Activated CD4-positive, alpha-beta T cell treated with anti-CD3 and anti-CD28 coated beads, Interleukin-10, Interleukin-2, amounts not matched to agents 100 ng/mL and 50 ng/mL, durations not matched to agents 16 hours and 8 hours (primary cell): ENCODE measurements at regions not wholly inside any gene's neighbourhood (a gene's known extent, or its start where the extent isn't known, plus 50 kb on each side); places are given as distances from the start of the nearest gene placed in this dataset.
"Not testable (repeated sequence)": the region's sequence is repeated elsewhere in the genome, so short reads cannot be mapped to it uniquely, and the experiment has no call there.

ENCODE experiments used
- DNase-seq: peaks from one replicate; pipeline ENCODE4 v3.0.0-alpha.2; 2020

DNA sequence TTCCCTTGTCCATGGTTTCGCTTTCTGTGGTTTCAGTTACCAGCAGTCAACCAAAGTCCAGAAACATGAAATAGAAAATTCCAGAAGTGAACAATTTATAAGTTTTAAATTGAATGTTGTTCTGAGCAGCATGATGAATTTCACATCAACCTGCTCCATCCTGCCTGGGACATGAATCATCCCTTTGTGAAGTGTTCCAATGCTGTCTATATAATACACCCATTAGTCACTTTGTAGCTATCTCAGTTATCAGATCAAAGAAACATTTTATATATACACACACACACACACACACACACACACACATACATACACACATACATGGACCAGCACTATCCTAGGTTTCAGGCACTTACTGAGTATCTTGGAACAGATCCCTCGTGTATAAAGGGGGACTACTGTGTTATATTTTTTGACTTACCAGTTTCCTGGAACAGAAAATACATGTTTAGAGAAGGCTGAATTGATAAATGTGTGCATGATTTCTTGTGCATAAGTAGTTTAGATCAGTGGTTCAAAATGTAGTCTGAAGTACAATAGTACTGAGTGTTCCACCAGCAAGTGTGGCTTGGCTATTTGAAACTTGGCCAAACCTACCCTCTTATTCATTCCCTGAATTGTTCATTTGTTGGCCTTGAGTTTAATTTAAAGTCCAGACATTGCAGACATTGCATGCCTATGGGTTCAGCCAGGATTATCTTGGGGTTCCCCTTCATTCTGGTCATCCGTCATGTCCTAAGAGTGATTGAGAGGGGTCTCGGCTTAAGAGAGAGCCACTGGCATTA is 510.0 kb downstream of the GADD45G start:
- no peak for DNase-seq

DNA sequence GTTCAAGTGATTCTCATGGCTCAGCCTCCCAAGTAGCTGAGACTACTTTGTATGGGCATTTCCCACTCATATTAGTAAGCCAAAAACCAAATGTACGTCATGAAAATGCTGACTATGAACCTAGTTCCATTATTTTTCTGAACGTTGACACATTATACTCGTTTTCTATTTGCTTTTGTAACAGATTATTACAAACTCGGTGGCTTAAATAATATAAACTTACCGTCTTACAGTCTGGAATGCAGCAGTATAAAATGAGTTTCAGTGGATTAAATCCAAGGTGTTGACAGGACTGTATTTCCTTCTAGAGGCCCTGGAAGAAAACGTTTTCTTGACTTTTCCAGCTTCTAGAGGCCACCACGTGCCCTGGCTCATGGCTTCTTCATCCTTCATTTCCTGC is 517.0 kb downstream of the GADD45G start:
- DNase-seq = no peak

- no peak for DNase-seq
Observed at GRCh38 chr9:90124961-90125360, 517.7 kb downstream of the DIRAS2 start.

DNA sequence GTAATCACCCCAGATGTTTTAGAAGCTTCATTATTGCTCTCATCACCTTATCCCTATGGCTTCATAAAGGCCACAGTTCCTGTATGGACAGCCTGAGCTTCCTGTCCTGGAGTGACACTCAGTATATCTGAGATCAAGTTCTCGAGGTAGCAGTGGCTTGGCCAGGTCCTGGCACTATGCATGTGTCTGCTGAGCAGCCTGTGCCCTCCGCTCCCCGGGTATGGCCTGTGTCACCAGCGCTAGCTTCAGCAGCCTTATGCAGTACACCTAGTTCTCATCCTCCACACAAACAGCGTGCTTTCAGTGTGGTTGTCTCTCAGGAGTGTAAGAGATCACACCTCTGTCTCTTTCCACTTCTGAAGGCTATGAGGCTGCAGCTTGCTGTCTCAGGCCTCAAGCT is 514.7 kb downstream of the DIRAS2 start:
- no peak for DNase-seq

GRCh38 chr9:90128587-90129190 is 513.9 kb downstream of the DIRAS2 start:
- no peak for DNase-seq

DNA sequence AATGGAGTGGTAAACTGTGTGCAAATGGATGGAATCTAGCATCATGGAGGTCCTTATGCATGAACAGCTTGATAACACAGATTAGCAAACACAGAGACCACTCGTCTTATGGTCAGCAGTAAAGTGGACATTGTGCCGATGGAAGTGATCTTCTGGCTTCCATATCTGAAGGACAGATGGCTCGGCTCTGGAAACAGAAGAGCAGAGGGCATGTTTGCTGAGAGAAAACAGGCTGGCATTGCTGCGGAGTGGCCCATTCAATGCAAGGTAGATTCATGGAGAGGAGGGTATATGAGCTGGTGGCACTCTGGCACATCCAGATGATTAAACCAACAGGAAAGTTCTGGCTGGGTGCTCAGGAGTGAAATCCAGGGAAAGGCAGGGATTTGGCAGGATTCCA is 513.2 kb downstream of the DIRAS2 start:
- DNase-seq = no peak

DNA sequence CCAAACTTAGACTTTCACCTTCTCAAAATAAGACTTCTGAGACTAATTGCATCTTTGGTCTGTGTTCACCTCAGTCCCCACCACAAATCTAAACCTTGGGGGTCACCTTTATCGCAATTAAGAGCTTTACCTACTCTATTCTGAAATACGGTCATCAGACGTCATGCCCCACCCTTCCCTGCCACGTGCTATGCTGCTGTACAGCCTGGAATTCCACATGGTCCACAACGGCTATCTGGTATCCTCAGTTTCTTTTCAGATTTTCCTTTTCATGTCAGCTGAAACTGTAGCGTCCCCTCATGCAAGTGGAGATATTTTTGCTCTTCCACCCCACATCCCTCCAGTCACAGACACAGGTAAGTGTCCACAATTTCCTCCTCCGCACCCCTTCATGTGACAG is 511.1 kb downstream of the DIRAS2 start:
- DNase-seq = no peak

DNA sequence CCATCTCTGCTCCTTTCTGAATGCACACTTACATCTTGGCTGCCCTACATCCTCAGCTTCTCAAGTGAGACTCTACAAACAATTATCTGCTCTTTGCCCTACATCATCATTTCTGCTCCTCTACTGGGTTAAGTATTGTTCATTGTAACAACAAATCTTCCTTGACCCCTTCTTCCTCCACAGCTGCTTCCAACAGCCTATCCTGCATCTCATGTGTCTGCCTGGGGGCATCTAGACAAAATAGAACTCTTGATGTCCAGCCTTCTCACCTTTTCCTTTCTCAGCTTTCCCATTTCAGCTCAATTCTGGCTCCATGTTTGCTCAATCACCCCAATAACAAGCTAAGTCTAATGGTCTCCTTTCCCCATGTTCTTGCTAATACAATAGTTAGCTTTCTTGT is 509.8 kb downstream of the DIRAS2 start:
- DNase-seq = no peak

DNA sequence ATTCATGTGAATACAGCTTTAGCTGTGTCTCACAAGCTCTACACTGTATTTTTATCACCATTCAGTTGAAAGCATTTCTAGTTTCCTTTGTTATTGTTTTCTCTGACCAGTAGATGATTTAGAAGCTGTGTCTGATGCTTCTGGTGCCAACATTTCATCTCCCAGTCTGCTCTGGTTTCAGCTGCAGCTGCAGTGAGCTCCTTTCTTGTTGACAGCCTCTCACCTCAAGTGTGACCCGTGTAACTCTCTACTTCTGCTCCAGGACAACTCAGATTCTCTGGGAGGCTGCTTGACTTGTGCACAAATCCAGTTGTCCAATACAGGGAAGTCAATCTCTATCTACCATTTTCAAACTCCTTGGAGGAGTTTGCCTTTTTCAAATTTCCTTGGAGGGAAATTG is 504.8 kb downstream of the DIRAS2 start:
- DNase-seq = no peak

GRCh38 chr9:90140131-90140818 is 502.3 kb downstream of the DIRAS2 start:
- no peak for DNase-seq

DNA sequence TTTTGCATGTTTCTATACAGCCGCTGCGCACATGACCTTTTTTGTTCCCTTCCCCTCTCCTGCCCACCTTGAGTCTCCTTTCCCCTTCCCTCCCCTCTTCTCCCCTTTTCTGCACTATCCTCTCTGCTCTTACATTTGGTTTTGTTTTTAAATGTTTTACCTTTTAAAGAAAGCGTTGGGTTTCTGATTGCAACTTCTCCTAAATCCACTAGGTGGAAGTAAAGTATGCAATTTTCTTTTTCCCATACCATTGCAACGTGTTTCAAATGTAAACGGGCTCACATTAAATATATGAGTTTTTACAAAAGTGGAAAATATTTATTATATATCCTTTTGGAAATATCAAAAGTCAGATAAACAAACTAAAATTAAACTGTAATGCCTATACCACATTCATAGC is 500.9 kb downstream of the DIRAS2 start:
- peak; percentile 6 for DNase-seq

- peak; percentile 34 for DNase-seq
Observed at GRCh38 chr9:90142580-90142979, 500.0 kb downstream of the DIRAS2 start.

DNA sequence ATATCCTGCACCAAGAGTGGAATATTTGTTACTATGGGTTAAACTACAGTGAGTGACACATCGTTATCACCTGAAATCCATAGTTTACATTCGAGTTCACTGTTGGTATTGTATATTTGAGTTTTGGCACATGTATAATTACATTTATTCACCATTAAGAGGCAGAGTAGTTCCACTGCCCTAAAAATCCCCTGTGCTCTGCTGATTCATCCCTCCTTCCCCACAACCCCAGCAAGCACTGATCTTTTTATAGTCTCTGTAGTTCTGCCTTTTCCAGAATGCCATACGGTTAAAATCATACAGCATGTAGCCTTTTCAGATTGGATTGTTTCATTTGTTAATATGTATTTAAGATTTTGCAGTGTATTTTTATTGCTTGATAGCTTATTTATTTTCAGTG is 495.2 kb downstream of the DIRAS2 start:
- no peak for DNase-seq

DNA sequence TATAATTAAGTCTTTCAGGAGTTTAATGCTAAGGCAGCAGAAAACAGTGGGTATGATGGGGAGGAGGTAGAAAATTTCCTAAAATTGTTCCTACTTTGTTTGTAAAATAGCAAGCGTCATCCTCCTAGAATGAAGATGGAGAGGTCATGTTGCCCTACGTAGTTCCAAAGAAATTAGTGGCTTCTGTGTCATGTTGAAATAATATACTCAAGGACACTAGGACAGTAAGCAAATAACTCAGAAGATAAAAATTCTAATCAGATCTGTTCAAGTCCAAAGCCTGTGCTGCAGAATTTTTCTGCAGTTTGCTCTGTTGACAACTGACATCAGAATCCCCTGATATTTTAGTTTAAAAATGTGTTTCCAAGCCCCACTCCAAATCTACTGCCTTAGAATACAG is 486.3 kb downstream of the DIRAS2 start:
- DNase-seq = no peak

GRCh38 chr9:90162326-90162725 is 480.3 kb downstream of the DIRAS2 start:
- DNase-seq = no peak

- DNase-seq = no peak
Observed at GRCh38 chr9:90162819-90163218, 479.8 kb downstream of the DIRAS2 start.

DNA sequence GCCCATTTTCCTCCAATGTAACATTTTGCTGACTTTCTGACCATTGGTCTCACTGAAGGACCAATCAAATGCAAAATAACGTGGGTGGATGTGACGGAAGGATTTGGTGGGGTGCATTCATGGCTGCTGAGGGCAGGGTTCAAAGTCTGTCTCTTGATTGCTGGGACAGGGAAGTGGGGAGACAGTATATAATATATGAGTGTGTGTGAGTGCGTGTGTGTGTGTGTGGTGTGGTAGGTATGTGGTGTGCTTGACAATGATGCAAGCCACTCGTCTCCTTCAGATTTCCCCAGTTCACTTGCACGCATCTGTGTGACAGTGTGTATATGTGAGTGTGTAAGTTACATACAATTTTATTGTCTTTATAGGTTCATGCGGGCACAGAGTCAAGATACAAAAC is 477.3 kb downstream of the DIRAS2 start:
- no peak for DNase-seq

GRCh38 chr9:90166374-90166773 is 476.2 kb downstream of the DIRAS2 start:
- DNase-seq = not testable (repeated sequence)

DNA sequence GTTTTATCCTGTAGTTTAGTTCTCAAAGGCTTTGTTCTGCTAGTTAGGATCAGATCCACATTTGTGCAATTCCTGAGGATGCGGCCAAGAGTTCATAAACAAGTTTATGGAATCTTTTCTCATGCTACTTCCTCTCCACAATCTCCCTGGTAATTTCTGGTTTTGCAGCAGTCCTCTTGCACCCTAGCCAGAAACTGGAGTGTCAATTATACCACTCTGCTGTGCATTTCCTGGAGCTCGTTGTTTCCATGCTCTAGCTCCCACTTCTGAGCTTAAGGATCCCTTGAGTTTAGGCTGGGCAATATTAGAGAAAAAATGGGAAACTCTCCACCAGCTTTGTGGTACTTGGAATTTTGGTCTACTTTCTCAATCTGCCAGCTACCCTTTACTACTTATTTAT is 474.7 kb downstream of the DIRAS2 start:
- DNase-seq = no peak

GRCh38 chr9:90169490-90169889 is 473.1 kb downstream of the DIRAS2 start:
- no peak for DNase-seq

- DNase-seq = not testable (repeated sequence)
Observed at GRCh38 chr9:90173935-90174334, 468.7 kb downstream of the DIRAS2 start.

GRCh38 chr9:90174346-90174745 is 468.3 kb downstream of the DIRAS2 start:
- not testable (repeated sequence) for DNase-seq

GRCh38 chr9:90175257-90175656 is 467.4 kb downstream of the DIRAS2 start:
- no peak for DNase-seq

DNA sequence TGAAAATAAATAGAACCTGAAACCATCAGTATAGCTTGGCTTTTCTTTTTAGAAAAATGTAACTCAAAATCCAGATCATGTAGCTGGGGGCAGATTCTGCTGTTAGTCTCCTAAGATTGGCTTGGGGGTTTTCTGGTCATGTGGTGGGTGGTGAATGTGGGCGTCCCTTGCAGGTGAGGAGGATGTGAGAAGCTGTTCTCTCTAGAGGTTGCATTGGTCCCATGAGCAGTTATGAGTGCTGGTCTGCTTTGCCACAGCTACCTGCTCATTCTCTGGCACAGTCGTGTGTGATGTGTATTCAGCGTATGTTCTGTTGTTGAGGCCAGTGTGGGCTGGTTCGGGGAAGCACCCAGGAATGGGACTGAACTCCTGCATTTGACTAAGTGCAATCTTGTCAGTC is 466.8 kb downstream of the DIRAS2 start:
- no peak for DNase-seq
